Body of pancreas (tissue), 4 donors: ENCODE measurements at regions not wholly inside any gene's neighbourhood (a gene's known extent, or its start where the extent isn't known, plus 50 kb on each side); places are given as distances from the start of the nearest gene placed in this dataset.
A peak's percentile ranks its signal among the peaks of the same experiment; 100 is the strongest.

Source experiments
- ATAC-seq: fragments of 150-250 bp; one replicate; pipeline ENCODE4 v1.9.1; 2016
- DNase-seq, 4 donors: peaks; one replicate each; pipeline ENCODE4 v3.0.0-alpha.2; 2019
- H3K27ac ChIP-seq, 4 donors: fragments of 200-600 bp; sonication (generic); 1 replicate in 3 of 4; 2 replicates in 1 of 4; pipeline versions ENCODE4 v1.5.1 to v1.6.1; 2016 to 2019; ENCODE audit warnings: mild to moderate bottlenecking in 1 of 4, mixed read lengths in 1 of 4, moderate library complexity in 1 of 4
- H3K27me3 ChIP-seq, 2 donors: fragments of 200-600 bp; sonication (generic); one replicate each; pipeline ENCODE4 v1.6.0; 2016; ENCODE audit warnings: mild to moderate bottlenecking in 1 of 2
- H3K36me3 ChIP-seq, 2 donors: fragments of 200-600 bp; sonication (generic); replicated peaks in 1 of 2; 2 replicates each; pipeline ENCODE4 v1.5.1; 2016; ENCODE audit warnings: low read depth in 2 of 2; ENCODE audit not compliant: insufficient read depth in 1 of 2
- H3K4me1 ChIP-seq: fragments of 200-600 bp; sonication (generic); one replicate; pipeline ENCODE4 v1.6.0; 2016
- H3K4me3 ChIP-seq, 2 donors: fragments of 200-600 bp; sonication (generic); 1 replicate in 1 of 2; 2 replicates in 1 of 2; pipeline ENCODE4 v1.5.1; 2016 to 2019
- H3K9me3 ChIP-seq, 3 donors: fragments of 200-600 bp; sonication (generic); 1 replicate in 2 of 3; 2 replicates in 1 of 3; pipeline ENCODE4 v1.5.1; 2016
- POLR2A ChIP-seq, 3 donors: fragments of 450-650 bp; IDR thresholded peaks; one replicate each; pipeline ENCODE4 v1.6.1; 2016; ENCODE audit warnings: antibody characterized with exemption in 3 of 3, mild to moderate bottlenecking in 2 of 3
- WGBS, 2 donors: methylation state at CpG; one replicate each; pipeline ENCODE4 v1.1.5; 2017; 5-methylcytosine and 5-hydroxymethylcytosine counted together
- intact Hi-C: fragments of 100-400 bp; cut with DNase I; formaldehyde crosslinking; loops from one replicate; pipeline ENCODE4 v1.15.1; 2023
- TF ChIP-seq, protein P1 (sequence below), 7 experiments: fragments of 450-650 bp in 4 of 7; fragments of 200-600 bp in 3 of 7; sonication (generic) in 3 of 7; IDR thresholded peaks; one replicate each; pipeline ENCODE4 v1.5.1; 2016 to 2019; ENCODE audit warnings: antibody characterized with exemption in 7 of 7

DNA sequence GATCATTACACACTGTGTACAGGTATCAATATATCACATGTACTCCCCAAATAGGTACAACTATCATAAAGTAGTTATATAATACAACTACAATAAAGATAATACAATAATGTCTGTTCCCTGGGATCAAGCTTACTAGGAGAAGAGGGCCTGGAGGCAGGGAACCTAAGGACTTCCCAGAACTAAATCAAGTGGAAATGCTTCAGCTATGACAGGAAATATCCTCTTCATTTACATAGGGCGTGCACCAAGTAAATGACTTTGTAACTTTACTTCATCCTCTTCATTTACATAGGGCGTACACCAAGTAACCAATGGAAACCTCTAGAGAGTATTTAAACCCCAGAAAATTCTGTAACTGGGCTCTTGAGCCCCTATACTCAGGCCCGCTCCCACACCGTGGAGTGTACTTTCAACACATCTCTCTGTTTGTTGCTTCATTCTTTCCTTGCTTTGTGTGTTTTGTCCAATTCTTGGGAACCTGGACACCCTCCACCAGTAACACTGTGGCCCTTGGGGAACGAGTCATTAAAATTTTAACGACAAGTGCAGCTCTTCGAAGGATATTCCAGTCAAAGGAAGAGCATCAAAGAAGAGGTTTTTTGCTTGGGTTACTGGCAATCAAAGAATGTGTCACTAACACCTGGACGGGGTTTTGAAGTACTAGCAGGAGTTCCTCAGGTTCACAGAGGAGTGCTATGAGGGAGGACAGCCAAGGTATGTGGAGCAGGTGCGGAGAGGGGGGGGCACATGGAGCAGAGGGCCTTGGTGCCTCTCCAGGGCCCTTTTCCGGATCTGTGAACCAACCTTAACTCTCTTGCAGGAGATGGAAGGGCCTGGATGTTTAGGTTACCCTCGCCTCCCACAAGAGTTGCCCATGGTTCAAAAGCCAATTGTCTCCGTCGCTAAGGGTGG lies 106.6 kb upstream of the DAP start:
- Histone ChIP-seq H3K36me3 (no peaks in the 10 kb centered on the region), H3K4me1 (no peaks in the 10 kb centered on the region), H3K9me3 (no peaks in the 10 kb centered on the region), H3K27ac (no peak overlapping the region), H3K27me3 (no peaks in the 10 kb centered on the region), H3K4me3 (no peak overlapping the region)
- no peak for ATAC-seq
- DNase-seq: no peak
- intact Hi-C loops: no loop called here
- TF ChIP-seq POLR2A (IDR thresholded peaks at IDR 0.05): no peak
- TF ChIP-seq, protein P1, sequence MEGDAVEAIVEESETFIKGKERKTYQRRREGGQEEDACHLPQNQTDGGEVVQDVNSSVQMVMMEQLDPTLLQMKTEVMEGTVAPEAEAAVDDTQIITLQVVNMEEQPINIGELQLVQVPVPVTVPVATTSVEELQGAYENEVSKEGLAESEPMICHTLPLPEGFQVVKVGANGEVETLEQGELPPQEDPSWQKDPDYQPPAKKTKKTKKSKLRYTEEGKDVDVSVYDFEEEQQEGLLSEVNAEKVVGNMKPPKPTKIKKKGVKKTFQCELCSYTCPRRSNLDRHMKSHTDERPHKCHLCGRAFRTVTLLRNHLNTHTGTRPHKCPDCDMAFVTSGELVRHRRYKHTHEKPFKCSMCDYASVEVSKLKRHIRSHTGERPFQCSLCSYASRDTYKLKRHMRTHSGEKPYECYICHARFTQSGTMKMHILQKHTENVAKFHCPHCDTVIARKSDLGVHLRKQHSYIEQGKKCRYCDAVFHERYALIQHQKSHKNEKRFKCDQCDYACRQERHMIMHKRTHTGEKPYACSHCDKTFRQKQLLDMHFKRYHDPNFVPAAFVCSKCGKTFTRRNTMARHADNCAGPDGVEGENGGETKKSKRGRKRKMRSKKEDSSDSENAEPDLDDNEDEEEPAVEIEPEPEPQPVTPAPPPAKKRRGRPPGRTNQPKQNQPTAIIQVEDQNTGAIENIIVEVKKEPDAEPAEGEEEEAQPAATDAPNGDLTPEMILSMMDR (IDR thresholded peaks at IDR 0.05): no peak
- 82 to 87% methylated on average over 13 of the region's 13 CpGs for WGBS, 2 donors

- WGBS, 2 donors: 55 to 66% methylated on average over 4 of the region's 4 CpGs
- DNase-seq (no peak), ATAC-seq (no peak)
- Histone ChIP-seq H3K27ac (no peak overlapping the region), H3K4me1 (no peaks in the 10 kb centered on the region), H3K27me3 (no peaks in the 10 kb centered on the region), H3K4me3 (no peak overlapping the region), H3K36me3 (no peaks in the 10 kb centered on the region), H3K9me3 (no peaks in the 10 kb centered on the region)
- TF ChIP-seq, protein P1 (IDR thresholded peaks at IDR 0.05): no peak
- no peak for TF ChIP-seq POLR2A (IDR thresholded peaks at IDR 0.05)
- intact Hi-C loops: no loop called here
Observed at GRCh38 chr5:10866913-10867312, 105.9 kb upstream of the DAP start.

DNA sequence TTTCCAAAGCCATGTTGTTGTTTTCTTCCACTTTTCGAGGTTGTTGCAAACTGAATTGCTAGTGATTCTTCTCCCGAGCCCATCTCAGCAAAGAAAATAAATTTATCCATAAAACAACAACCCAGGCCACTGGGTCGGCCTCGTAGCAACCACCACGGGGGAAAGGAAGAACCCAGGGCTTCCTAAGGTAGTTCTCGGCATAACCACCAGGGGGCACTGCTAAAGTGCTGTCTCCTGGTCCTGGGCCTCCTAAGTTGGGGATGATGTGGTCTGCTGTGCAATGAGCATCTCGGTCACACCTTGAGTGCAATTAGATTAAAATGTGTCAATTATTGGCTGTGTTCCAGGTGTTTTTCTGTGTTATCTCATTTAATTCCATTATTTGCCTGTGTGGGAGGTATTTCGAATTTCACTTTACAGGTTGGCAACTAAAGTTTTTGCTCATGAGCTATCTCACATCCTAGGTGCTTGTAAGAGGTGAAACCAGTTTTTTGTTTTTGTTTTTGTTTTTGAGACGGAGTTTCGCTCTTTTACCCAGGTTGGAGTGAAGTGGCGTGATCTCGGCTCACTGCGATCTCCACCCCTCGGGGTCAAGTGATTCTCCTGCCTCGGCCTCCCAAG lies 102.8 kb upstream of the DAP start:
- intact Hi-C loops: no loop called here
- Histone ChIP-seq H3K27ac (no peak overlapping the region), H3K4me3 (no peak overlapping the region), H3K4me1 (no peaks in the 10 kb centered on the region), H3K9me3 (no peaks in the 10 kb centered on the region), H3K27me3 (no peaks in the 10 kb centered on the region), H3K36me3 (no peaks in the 10 kb centered on the region)
- DNase-seq (peak; percentile 56 to 69 (median 64)), ATAC-seq (peak; percentile 73)
- TF ChIP-seq, protein P1 (IDR thresholded peaks at IDR 0.05): peak; percentile 58 to 80 (median 66)
- TF ChIP-seq POLR2A (IDR thresholded peaks at IDR 0.05): no peak
- WGBS, 2 donors: 55 to 58% methylated on average over 15 of the region's 15 CpGs

GRCh38 chr5:10862085-10862484 lies 101.1 kb upstream of the DAP start:
- intact Hi-C loops: no loop called here
- no peaks in the 10 kb centered on the region for H3K9me3 ChIP-seq
- H3K27me3 ChIP-seq: no peaks in the 10 kb centered on the region
- H3K4me1 ChIP-seq: no peaks in the 10 kb centered on the region
- WGBS, 2 donors: 96 to 100% methylated on average over 1 of the region's 1 CpG
- DNase-seq (no peak), ATAC-seq (no peak)
- no peak overlapping the region for H3K4me3 ChIP-seq
- no peaks in the 10 kb centered on the region for H3K36me3 ChIP-seq
- H3K27ac ChIP-seq: no peak overlapping the region
- TF ChIP-seq, protein P1 (IDR thresholded peaks at IDR 0.05): no peak
- TF ChIP-seq POLR2A (IDR thresholded peaks at IDR 0.05): no peak
